NB4 (cell line): ENCODE measurements at regions not wholly inside any gene's neighbourhood (a gene's known extent, or its start where the extent isn't known, plus 50 kb on each side); places are given as distances from the start of the nearest gene placed in this dataset.

Experiments
- DNase-seq: peaks from one replicate; pipeline ENCODE4 v3.0.0; 2010; ENCODE audit warnings: low read depth
- H3K4me3 ChIP-seq: one replicate; pipeline ENCODE4 v1.5.1; 2011; ENCODE audit warnings: mild to moderate bottlenecking, low read depth, low read length, moderate library complexity
- CTCF ChIP-seq: IDR thresholded peaks from one replicate; pipeline ENCODE4 v1.5.1; 2012; ENCODE audit warnings: low read depth, low read length
- MAX ChIP-seq: IDR thresholded peaks from 2 replicates; pipeline ENCODE4 v1.6.1; 2011; ENCODE audit warnings: low read depth, low read length
- MYC ChIP-seq: IDR thresholded peaks from 2 replicates; pipeline ENCODE4 v1.6.1; 2011; ENCODE audit warnings: low read depth, low read length
- POLR2A ChIP-seq: IDR thresholded peaks from 2 replicates; pipeline ENCODE4 v1.6.1; 2011; ENCODE audit warnings: mild to moderate bottlenecking; ENCODE audit not compliant: insufficient read length; ENCODE audit errors: extremely low read depth

- DNase-seq: no peak
- no peak for TF ChIP-seq POLR2A
- TF ChIP-seq CTCF: no peak
- TF ChIP-seq MAX: no peak
- TF ChIP-seq MYC: no peak
Observed at GRCh38 chr2:136191041-136191440, 73.1 kb upstream of the CXCR4 start.

GRCh38 chr2:136189221-136189782 is 71.4 kb upstream of the CXCR4 start:
- no peak for TF ChIP-seq POLR2A
- TF ChIP-seq MAX: no peak
- TF ChIP-seq CTCF: no peak
- TF ChIP-seq MYC: no peak
- H3K4me3 ChIP-seq: no peak overlapping the region
- DNase-seq: no peak

More at GRCh38 chr2:136191041-136191440, 73.1 kb upstream of the CXCR4 start:
- no peak overlapping the region for H3K4me3 ChIP-seq

GRCh38 chr2:136188086-136188485 is 70.1 kb upstream of the CXCR4 start:
- DNase-seq: no peak
- TF ChIP-seq POLR2A: no peak
- no peak for TF ChIP-seq CTCF
- no peak for TF ChIP-seq MYC
- no peak for TF ChIP-seq MAX
- H3K4me3 ChIP-seq: no peak overlapping the region

- TF ChIP-seq MAX (no peak), CTCF (no peak), MYC (no peak), POLR2A (no peak)
- no peak for DNase-seq
- H3K4me3 ChIP-seq: no peak overlapping the region
Observed at GRCh38 chr2:136185981-136186776, 68.2 kb upstream of the CXCR4 start.

- TF ChIP-seq POLR2A: no peak
- no peak for TF ChIP-seq CTCF
- TF ChIP-seq MYC: no peak
- no peak for TF ChIP-seq MAX
- H3K4me3 ChIP-seq: no peak overlapping the region
- DNase-seq: no peak
Observed at GRCh38 chr2:136183097-136183496, 65.1 kb upstream of the CXCR4 start.
